Osteoblast (primary cell): ENCODE measurements at regions not wholly inside any gene's neighbourhood (a gene's known extent, or its start where the extent isn't known, plus 50 kb on each side); places are given as distances from the start of the nearest gene placed in this dataset.

Source experiments
- DNase-seq: peaks from one replicate; pipeline ENCODE4 v3.0.0; 2011; ENCODE audit warnings: low spot score, mixed read lengths; ENCODE audit not compliant: insufficient read length; ENCODE audit errors: missing footprints
- H2AFZ ChIP-seq: 2 replicates; pipeline ENCODE4 v1.6.0; 2011; ENCODE audit warnings: mild to moderate bottlenecking, low read length
- H3K27ac ChIP-seq: 2 replicates; pipeline ENCODE4 v1.5.1; 2011; ENCODE audit warnings: mild to moderate bottlenecking, low read depth, low read length, moderate library complexity
- H3K27me3 ChIP-seq: 2 replicates; pipeline ENCODE4 v1.6.0; 2012; ENCODE audit warnings: mild to moderate bottlenecking, control low read depth, inconsistent platforms, low read length, moderate library complexity; ENCODE audit not compliant: insufficient read depth
- H3K36me3 ChIP-seq: 2 replicates; pipeline ENCODE4 v1.5.1; 2011; ENCODE audit warnings: mild to moderate bottlenecking, low read length, control low read depth, moderate library complexity; ENCODE audit not compliant: insufficient read depth
- H3K4me1 ChIP-seq: 2 replicates; pipeline ENCODE4 v1.5.1; 2011; ENCODE audit warnings: mild to moderate bottlenecking, low read length, control low read depth, moderate library complexity; ENCODE audit not compliant: insufficient read depth
- H3K4me2 ChIP-seq: 2 replicates; pipeline ENCODE4 v1.6.0; 2011; ENCODE audit warnings: mild to moderate bottlenecking, low read length; ENCODE audit not compliant: insufficient read depth
- H3K4me3 ChIP-seq: fragments of 200-600 bp; sonication (generic); 3 replicates; pipeline ENCODE4 v1.5.1; 2012; ENCODE audit warnings: mild to moderate bottlenecking, low read length, inconsistent platforms; ENCODE audit not compliant: insufficient read depth
- H3K79me2 ChIP-seq: 2 replicates; pipeline ENCODE4 v1.6.0; 2012; ENCODE audit warnings: mild to moderate bottlenecking, low read length, control low read depth, inconsistent platforms; ENCODE audit not compliant: insufficient read depth
- H3K9me3 ChIP-seq: 2 replicates; pipeline ENCODE4 v1.5.1; 2011; ENCODE audit warnings: low read depth, low read length, control low read depth
- H4K20me1 ChIP-seq: 2 replicates; pipeline ENCODE4 v1.6.0; 2012; ENCODE audit warnings: mild to moderate bottlenecking, low read length, control low read depth; ENCODE audit not compliant: insufficient read depth
- TF ChIP-seq, protein P1 (sequence below): IDR thresholded peaks from 2 replicates; pipeline ENCODE4 v1.5.1; 2011; ENCODE audit warnings: mild to moderate bottlenecking, low read depth, low read length, moderate library complexity; ENCODE audit errors: extremely low read depth

DNA sequence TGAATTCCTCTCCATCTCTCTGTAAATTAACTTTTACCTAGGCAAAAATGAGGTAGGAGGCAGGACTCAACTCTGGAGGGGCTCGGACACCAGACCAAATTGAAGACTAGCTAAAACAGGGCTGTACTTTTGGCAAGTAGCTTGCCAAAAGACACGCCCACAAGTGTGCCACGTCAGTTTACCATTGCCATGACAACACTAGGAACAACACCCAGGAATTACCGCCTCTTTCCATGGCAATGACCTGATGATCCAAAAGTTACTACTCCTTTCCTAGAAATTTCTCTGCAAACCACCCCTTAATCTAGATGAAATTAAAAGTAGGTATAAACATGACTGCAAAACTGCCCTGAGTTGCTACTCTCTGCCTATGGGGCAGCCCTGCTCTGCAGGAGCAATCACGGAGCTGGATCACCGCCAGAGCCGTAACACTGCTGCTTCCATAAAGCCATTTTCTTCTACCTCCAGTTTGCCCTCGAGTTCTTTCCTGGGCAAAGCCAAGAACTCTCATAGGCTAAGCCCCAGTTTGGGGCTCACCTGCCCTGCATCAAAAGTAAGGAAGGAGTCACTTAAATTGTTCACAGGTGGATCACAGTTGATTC, 66.0 kb upstream of the FAM136A start:
- no peaks in the 10 kb centered on the region for H4K20me1 ChIP-seq
- no peak overlapping the region for H3K4me2 ChIP-seq
- TF ChIP-seq, protein P1, sequence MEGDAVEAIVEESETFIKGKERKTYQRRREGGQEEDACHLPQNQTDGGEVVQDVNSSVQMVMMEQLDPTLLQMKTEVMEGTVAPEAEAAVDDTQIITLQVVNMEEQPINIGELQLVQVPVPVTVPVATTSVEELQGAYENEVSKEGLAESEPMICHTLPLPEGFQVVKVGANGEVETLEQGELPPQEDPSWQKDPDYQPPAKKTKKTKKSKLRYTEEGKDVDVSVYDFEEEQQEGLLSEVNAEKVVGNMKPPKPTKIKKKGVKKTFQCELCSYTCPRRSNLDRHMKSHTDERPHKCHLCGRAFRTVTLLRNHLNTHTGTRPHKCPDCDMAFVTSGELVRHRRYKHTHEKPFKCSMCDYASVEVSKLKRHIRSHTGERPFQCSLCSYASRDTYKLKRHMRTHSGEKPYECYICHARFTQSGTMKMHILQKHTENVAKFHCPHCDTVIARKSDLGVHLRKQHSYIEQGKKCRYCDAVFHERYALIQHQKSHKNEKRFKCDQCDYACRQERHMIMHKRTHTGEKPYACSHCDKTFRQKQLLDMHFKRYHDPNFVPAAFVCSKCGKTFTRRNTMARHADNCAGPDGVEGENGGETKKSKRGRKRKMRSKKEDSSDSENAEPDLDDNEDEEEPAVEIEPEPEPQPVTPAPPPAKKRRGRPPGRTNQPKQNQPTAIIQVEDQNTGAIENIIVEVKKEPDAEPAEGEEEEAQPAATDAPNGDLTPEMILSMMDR, result no peak
- no peaks in the 10 kb centered on the region for H3K79me2 ChIP-seq
- no peak overlapping the region for H3K27ac ChIP-seq
- no peak overlapping the region for H3K4me3 ChIP-seq
- peaks cover 9% of the 10 kb centered on the region for H3K4me1 ChIP-seq
- no peaks in the 10 kb centered on the region for H3K36me3 ChIP-seq
- H2AFZ ChIP-seq, result no peak overlapping the region
- no peaks in the 10 kb centered on the region for H3K9me3 ChIP-seq
- no peak for DNase-seq
- H3K27me3 ChIP-seq, result no peaks in the 10 kb centered on the region

DNA sequence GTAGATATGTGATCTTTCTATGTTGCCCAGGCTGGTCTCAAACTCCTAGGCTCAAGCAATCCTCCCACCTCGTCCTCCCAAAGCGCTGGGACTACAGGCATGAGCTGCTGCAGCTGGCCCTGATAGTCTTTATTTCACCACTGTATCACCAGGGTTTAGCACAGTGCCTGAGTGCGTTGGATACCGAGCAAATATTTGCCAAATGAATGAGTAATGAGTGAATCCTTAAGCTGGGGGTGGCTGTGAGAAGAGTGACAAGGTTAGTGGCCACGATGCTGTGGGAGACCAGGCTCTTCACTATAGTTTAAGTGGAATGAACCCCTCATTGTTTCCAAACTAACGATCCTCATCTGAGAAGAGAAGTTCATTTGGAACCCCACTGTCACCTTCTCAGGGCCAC, 60.8 kb upstream of the FAM136A start:
- Histone ChIP-seq H3K4me2 (no peak overlapping the region), H3K79me2 (no peaks in the 10 kb centered on the region), H3K4me3 (no peak overlapping the region), H3K27ac (no peak overlapping the region), H2AFZ (no peak overlapping the region), H3K27me3 (no peaks in the 10 kb centered on the region), H4K20me1 (no peaks in the 10 kb centered on the region), H3K36me3 (no peaks in the 10 kb centered on the region), H3K4me1 (no peaks in the 10 kb centered on the region), H3K9me3 (no peaks in the 10 kb centered on the region)
- no peak for DNase-seq
- TF ChIP-seq, protein P1, result no peak

DNA sequence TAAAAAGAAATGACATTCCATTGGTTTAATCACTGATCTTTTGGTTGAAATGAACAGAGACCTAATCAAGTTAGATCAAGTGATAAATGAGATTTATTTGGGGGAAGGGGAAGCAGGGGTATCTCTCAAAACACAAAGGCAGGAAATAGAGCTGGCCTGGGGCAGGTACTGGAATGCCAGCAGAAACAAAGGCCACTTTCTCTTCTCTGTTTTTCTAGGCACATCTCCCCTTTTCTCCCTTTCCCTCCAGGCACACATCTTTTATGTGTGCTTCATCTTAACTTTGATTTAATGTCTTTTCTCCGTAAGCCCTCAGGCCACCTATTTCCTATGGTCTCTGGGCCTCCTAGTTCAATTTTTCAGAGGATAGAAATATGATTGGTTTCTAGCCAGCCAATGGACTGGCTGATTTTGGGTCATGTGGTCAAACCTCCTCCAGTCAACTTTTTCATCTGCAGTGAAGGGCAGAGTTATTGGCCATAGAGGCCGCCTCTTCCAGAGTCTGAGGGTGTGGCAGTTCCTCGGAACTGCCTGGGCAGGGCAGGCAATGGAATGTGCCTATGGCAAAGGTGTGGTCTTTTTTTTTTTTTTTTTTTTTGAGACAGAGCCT, 58.9 kb upstream of the FAM136A start:
- H3K4me1 ChIP-seq, result no peaks in the 10 kb centered on the region
- no peak overlapping the region for H3K4me3 ChIP-seq
- H3K27me3 ChIP-seq, result no peaks in the 10 kb centered on the region
- no peaks in the 10 kb centered on the region for H3K9me3 ChIP-seq
- no peak overlapping the region for H3K27ac ChIP-seq
- no peak overlapping the region for H3K4me2 ChIP-seq
- H3K79me2 ChIP-seq, result no peaks in the 10 kb centered on the region
- TF ChIP-seq, protein P1, result no peak
- H3K36me3 ChIP-seq, result no peaks in the 10 kb centered on the region
- no peak for DNase-seq
- H4K20me1 ChIP-seq, result no peaks in the 10 kb centered on the region
- H2AFZ ChIP-seq, result no peak overlapping the region

DNA sequence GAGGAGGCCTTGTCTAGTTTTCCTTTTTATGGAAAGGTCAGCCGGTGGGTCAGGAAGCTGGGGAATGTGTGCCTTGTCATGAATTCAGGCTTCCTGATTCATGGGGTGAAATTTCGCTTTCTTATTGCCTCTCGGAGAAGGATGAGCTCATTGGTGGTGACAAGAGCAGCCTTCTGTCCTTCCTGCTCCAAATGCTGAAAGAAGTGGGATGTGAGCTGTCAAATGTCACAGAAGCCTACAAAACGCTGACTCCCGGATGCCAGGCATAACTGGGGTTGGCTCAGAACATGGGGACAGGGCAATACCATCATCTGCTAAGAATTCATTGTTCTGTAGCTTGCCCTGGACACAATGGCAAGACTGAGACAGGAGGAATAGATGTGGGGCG, 55.8 kb upstream of the FAM136A start:
- Histone ChIP-seq H3K79me2 (no peaks in the 10 kb centered on the region), H3K9me3 (no peaks in the 10 kb centered on the region), H3K27me3 (no peaks in the 10 kb centered on the region), H3K27ac (no peak overlapping the region), H2AFZ (peak overlapping the region; percentile 40), H4K20me1 (no peaks in the 10 kb centered on the region), H3K36me3 (no peaks in the 10 kb centered on the region), H3K4me1 (peaks cover 4% of the 10 kb centered on the region), H3K4me2 (peak overlapping the region; percentile 12), H3K4me3 (no peak overlapping the region)
- DNase-seq, result no peak
- TF ChIP-seq, protein P1, result no peak
